ENCODE measurements at regions not wholly inside any gene's neighbourhood (a gene's known extent, or its start where the extent isn't known, plus 50 kb on each side); places are given as distances from the start of the nearest gene placed in this dataset.

GRCh38 chr2:81747481-81748070 lies 1443.0 kb upstream of the LRRTM1 start:
- no peak for DNase-seq (ENCODE audit: low read depth, low spot score)

- no peak for DNase-seq (ENCODE audit: low read depth, low spot score)
These were observed 1435.4 kb upstream of the LRRTM1 start for GRCh38 chr2:81739966-81740365.

- DNase-seq (ENCODE audit: low read depth, low spot score) = no peak
These were observed 1430.4 kb upstream of the LRRTM1 start for GRCh38 chr2:81734981-81735380.

GRCh38 chr2:81714817-81715216 lies 1410.3 kb upstream of the LRRTM1 start:
- DNase-seq (ENCODE audit: low read depth, low spot score) = no peak

- DNase-seq (ENCODE audit: low read depth, low spot score) = no peak
These were observed 1402.3 kb upstream of the LRRTM1 start for GRCh38 chr2:81706856-81707255.

DNA sequence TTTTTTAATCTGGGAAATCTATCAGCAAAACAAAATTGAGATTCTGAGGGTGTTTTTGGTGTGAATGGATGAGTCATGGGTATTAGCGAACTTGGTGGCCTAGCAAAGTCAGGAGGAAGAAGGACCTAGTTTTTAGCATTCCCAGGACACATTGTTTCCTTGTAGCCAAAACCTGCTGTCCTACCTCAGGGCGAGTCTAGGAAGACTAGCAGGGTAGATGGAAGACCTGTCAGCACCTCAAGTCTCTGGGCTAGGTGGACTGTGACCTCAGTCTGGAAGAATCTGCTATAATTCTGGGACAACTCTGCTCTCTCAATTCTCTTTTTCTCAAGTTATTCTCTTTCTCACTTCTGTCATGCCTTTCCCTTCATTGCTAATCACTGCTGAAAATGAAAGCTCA lies 1399.3 kb upstream of the LRRTM1 start:
- DNase-seq (ENCODE audit: low read depth, low spot score) = no peak

GRCh38 chr2:81692566-81692965 lies 1388.0 kb upstream of the LRRTM1 start:
- no peak for DNase-seq (ENCODE audit: low read depth, low spot score)

DNA sequence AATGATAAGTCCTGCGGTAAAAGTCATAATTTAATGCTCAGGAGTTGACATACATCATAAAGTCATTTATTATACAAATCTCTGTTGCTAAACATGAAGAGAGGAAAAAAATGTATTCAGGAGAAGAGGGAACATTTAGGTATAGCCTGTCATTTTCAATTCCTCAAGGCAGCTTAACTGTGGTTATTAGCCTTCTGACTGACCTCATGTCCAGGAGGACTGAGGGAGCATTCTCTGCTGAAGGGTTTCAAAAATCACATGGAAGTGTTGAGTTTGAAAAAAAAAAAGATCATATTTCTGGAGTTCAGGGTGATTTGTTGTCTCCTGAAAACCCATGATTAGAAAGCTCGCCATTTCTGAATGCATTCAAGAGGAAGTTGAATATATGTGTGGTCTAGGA lies 1371.1 kb upstream of the LRRTM1 start:
- DNase-seq (ENCODE audit: low read depth, low spot score) = no peak

GRCh38 chr2:81672923-81673322 lies 1368.4 kb upstream of the LRRTM1 start:
- DNase-seq (ENCODE audit: low read depth, low spot score) = no peak

- no peak for DNase-seq (ENCODE audit: low read depth, low spot score)
These were observed 1368.0 kb upstream of the LRRTM1 start for GRCh38 chr2:81672516-81672915.

- DNase-seq (ENCODE audit: low read depth, low spot score) = no peak
These were observed 1366.3 kb upstream of the LRRTM1 start for GRCh38 chr2:81670885-81671284.

DNA sequence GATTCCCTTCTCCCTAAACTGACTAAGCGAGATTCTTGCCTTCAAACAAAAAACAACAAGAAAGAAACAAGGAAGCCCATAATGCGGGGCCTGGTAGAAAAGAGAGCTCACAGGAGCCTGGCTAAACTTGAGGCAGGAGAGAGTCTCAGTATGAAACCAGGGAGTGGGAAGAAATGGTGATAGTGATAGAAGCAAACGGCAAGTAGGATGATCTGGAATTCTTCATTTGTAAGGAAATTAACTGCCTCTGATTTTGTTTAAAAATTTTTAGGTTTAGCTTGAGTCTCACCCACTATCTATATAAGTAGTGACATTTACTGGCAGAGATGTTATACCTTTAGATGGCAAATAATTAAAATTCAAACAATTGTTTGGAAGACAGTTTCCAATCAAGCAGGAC lies 1356.5 kb upstream of the LRRTM1 start:
- no peak for DNase-seq (ENCODE audit: low read depth, low spot score)

DNA sequence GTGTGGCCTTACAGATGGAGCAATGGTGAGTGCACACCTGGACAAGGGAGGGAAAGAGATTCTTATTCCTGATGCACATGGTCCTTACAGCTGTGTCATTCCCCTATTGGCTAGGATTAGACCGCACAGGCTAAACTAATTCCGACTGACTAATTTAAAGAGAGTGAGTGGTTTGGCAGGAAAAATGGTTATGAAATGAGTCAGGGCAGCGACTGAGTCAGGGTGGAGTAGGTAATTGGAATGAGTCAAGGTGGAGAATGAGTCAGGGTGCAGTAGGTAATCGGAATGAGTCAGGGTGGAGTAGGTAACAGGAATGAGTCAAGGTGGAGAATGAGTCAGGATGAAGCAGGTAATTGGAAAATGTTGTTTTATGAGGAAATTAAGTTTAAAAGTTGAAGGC lies 1353.7 kb upstream of the LRRTM1 start:
- no peak for DNase-seq (ENCODE audit: low read depth, low spot score)

DNA sequence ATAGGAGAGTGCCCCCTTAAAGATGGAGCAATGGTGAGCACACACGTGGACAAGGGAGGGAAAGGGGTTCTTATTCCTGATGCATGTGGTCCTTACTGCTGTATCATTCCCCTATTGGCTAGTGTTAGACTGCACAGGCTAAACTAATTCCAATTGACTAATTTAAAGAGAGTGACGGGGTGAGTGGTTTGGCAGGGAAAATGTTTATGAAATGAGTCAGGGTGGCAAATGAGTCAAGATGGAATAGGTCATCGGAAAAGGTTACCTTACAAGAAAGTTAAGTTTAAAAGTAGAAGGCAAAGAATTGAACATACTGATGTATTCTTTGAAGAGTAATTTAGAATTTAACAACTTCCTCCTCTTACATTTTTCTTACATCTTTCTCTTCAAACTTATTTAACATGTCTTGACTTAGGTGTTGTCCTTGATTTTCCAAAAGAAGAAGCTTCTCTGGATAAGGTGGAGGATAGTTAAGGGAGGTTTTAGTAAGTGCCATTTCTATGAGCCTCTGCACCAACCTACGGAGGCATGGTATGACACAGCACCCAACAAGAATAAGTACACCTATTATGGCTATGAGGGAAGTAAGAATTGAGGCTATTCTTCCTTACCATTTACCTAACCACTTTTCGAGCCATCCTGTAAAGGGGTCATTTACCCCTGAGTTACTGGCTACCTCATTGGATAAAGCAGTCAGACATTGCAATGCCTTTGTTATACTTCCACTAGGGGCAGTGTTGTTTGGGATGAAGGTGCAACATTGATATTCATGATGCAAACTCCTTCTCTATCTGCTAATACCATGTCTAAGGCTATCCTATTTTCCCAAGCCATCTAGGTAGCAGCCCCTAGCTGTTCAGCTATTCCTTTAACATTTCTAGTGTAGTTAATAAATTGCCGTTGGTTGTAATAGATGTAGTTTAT lies 1345.8 kb upstream of the LRRTM1 start:
- no peak for DNase-seq (ENCODE audit: low read depth, low spot score)

- no peak for DNase-seq (ENCODE audit: low read depth, low spot score)
These were observed 1344.3 kb upstream of the LRRTM1 start for GRCh38 chr2:81648806-81649205.

DNA sequence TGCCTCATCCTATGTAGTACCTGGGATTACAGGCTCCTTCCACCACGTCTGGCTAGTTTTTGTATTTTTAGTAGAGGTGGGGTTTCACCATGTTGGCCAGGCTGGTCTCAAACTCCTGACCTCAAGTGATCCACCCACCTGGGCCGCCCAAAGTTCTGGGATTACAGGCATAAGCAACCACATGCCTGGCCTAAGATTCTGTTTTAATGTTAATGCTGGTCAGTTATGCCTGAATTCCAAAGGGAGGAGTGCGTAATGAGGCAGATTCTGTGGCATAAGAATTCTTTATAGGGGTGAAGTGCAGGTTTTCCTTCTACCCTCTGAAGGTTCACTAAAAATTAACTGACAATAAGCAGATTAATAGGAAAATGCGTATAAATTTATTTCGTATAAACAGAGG lies 1343.8 kb upstream of the LRRTM1 start:
- DNase-seq (ENCODE audit: low read depth, low spot score) = no peak

GRCh38 chr2:81647715-81648230 lies 1343.2 kb upstream of the LRRTM1 start:
- DNase-seq (ENCODE audit: low read depth, low spot score) = no peak

DNA sequence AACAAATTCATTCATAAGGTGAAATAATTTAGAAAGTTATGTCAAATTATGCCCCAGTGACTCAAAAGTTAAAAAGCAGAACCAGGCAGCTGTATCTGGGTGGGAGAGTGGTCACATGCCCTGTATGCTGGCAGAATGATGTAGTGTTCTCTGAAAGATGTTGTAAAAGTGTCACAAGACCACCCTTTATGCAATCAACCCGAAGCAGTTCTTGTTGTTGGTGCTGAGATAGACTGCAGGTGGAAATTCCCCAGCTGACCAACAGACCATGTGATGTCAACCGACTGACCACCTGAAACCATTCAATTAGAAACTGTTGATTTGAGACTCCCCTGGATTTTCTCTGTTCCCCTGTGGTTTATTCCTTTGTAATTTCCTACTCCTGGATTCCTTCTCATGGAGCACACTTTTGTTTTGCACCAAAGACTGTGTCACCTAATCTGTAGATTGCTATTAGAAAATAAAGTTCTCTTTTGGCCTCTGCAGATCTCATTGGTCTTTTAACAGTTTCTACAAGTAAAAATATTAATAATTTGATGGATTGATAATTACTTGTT lies 1341.3 kb upstream of the LRRTM1 start:
- DNase-seq (ENCODE audit: low read depth, low spot score) = no peak

DNA sequence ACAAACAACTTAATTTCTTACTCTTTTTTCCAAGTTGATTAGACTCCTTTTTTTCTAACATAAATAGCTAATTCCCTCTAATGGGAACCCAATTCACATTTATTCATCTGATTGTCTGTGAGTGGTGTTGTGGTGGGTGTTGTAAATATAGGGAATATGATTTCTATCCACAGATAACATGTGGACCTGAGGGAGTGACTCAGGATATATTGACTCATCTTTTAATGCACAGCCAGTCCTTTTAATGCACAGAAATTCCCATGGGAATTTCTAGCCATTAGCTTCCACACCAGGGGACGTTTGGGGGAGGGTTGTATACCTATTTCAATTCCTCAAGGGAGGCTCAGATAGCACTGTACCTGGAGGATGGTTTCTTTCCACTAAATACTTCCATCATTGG lies 1339.6 kb upstream of the LRRTM1 start:
- no peak for DNase-seq (ENCODE audit: low read depth, low spot score)

DNA sequence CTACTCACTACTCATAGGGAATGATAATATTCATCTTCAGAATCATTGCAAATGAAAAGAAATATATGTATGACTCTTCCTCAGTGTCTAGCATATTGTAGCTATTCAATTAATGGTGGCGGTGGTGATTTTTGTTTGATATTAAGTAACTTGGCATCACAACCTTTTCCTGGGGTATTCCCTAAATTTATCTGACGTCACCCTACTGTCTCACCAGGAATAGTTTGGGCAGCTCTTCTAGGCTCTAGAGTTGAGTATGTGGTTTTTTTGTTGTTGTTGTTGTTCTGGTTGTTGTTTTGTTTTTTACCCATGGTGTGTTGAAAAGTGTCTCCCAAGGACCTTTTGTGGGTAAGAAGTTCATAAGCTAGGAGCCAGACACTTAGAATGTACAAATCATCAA lies 1320.3 kb upstream of the LRRTM1 start:
- no peak for DNase-seq (ENCODE audit: low read depth, low spot score)

DNA sequence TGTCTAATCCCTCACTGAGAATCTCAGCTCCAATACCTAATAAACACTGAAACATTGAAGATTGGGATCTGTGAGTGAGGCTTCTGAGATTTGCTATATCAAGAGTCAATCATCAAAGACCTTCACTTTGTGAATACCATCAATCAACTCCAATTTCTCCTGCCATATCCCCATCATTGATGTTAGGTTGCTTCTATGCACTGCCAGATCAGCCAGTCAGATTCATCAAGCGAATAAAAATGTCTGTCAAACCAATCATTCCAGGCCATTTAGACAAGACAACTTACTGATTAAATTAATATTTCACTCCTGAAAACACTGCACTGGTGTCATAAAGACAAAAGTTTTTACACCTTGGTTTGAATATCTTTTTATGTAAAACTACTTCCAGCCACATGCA lies 1295.5 kb upstream of the LRRTM1 start:
- DNase-seq (ENCODE audit: low read depth, low spot score) = no peak

DNA sequence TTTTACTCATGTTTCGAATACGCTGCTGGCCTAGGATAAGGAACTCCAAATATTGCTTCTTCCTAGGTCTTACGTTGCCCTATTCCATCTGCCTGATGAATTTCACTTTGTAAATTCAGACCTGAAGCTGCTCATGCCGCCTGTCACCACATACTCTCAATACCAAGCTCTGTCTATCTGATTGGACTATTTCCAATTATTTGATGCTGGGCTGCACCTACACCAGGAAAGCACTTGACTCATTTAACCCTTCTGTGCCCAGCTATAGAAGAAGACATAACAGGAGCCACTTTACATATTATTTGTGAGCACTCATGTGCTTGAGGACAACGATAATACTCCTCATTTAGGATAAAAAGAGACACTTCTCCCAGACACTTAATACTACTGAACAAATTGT lies 1293.9 kb upstream of the LRRTM1 start:
- no peak for DNase-seq (ENCODE audit: low read depth, low spot score)

DNA sequence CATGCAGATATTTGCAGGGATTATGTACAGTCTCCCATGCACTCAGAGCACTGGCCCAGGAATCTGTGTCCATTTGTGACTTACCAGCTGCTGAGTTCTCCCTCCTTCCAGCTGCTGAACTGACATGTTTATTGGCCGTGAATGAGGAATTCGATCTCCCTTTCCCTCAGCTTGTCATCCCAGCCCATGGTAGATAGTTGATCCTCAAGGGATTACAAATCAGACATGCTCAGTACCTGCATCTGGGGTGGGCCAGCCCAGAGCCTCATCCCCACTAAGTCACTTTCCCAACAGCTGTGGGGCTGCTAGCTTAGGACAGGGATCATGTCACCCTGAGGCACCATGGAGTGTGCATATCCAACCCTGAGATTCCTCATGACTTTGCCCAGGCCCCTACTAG lies 1284.9 kb upstream of the LRRTM1 start:
- DNase-seq (ENCODE audit: low read depth, low spot score) = no peak

Measured in iPS DF 19.7 (cell line).